ENCODE measurements at regions not wholly inside any gene's neighbourhood (a gene's known extent, or its start where the extent isn't known, plus 50 kb on each side); places are given as distances from the start of the nearest gene placed in this dataset.

DNA sequence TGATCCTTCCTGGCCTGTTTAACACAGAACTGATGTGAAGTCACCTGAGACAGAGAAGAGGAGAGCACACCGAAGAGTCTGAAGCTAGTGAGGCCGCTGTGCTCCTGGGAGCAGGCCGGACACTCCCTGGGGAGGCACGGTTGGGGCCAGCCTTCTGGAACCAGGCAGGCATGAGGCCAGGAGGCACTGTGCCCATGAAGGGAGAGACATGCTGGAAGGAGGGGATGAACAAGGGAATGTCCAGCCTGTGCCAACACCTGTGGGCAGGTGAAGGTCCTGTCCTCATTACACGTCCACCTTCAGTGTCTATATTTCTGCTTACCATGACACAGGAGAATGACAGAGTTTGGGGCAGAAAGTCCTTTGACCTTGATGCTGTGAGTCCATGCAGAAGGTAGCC, 183.8 kb upstream of the S1PR3 start:
- Histone ChIP-seq H3K27me3 (no peaks in the 10 kb centered on the region), H3K4me3 (no peak overlapping the region), H3K9me3 (no peaks in the 10 kb centered on the region), H3K36me3 (no peaks in the 10 kb centered on the region), H3K4me1 (ENCODE audit: insufficient read depth) (peaks cover 2% of the 10 kb centered on the region), H3K27ac (no peak overlapping the region)
- WGBS, 3 donors = 93 to 98% (median 95%) methylated on average over 5 of the region's 5 CpGs
- TF ChIP-seq POLR2A (IDR thresholded peaks at IDR 0.05) (no peak), EP300 (IDR thresholded peaks at IDR 0.05) (no peak)
- TF ChIP-seq, protein P1, sequence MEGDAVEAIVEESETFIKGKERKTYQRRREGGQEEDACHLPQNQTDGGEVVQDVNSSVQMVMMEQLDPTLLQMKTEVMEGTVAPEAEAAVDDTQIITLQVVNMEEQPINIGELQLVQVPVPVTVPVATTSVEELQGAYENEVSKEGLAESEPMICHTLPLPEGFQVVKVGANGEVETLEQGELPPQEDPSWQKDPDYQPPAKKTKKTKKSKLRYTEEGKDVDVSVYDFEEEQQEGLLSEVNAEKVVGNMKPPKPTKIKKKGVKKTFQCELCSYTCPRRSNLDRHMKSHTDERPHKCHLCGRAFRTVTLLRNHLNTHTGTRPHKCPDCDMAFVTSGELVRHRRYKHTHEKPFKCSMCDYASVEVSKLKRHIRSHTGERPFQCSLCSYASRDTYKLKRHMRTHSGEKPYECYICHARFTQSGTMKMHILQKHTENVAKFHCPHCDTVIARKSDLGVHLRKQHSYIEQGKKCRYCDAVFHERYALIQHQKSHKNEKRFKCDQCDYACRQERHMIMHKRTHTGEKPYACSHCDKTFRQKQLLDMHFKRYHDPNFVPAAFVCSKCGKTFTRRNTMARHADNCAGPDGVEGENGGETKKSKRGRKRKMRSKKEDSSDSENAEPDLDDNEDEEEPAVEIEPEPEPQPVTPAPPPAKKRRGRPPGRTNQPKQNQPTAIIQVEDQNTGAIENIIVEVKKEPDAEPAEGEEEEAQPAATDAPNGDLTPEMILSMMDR (IDR thresholded peaks at IDR 0.05) = no peak
- intact Hi-C loops (cut with DNase I) = no loop called here
- no peak for DNase-seq

DNA sequence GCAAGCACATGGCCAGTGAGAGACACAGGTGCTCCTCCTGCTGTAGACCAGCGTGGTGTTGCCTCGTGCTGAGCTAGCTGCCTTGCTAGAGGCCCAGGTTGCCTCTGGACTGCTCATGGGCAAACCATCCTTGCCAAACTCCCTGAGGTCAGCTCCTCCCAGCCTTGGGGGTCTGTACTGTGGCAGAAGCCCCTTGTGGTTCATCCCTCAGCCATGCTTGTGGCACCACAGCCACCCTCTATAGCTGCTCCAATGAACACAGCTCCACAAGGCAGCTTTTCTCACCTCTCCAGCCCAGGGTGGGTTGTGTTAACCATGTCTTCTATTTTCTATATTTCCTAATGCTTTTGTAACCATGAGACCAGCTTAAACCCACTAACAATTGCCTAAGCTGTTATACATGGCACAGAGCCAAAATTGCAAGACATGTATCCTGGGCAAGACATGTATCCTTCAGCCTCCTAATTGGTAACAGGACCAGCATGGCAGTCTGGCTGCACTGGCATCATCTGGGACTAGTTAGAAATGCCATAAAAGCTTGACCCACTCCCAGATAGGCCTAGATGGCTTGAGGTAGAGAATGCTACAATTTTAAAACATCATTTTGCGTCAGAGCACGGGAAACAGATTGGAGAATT, 183.1 kb upstream of the S1PR3 start:
- TF ChIP-seq EP300 (IDR thresholded peaks at IDR 0.05) (no peak), POLR2A (IDR thresholded peaks at IDR 0.05) (no peak)
- TF ChIP-seq, protein P1 (IDR thresholded peaks at IDR 0.05) = no peak
- no peaks in the 10 kb centered on the region for H3K9me3 ChIP-seq
- DNase-seq = no peak
- no peak overlapping the region for H3K4me3 ChIP-seq
- H3K27ac ChIP-seq = no peak overlapping the region
- H3K36me3 ChIP-seq = no peaks in the 10 kb centered on the region
- H3K27me3 ChIP-seq = no peaks in the 10 kb centered on the region
- H3K4me1 ChIP-seq (ENCODE audit: insufficient read depth) = peaks cover 2% of the 10 kb centered on the region
- intact Hi-C loops (cut with DNase I) = no loop called here
- WGBS, 3 donors = 96 to 99% (median 96%) methylated on average over 4 of the region's 4 CpGs

DNA sequence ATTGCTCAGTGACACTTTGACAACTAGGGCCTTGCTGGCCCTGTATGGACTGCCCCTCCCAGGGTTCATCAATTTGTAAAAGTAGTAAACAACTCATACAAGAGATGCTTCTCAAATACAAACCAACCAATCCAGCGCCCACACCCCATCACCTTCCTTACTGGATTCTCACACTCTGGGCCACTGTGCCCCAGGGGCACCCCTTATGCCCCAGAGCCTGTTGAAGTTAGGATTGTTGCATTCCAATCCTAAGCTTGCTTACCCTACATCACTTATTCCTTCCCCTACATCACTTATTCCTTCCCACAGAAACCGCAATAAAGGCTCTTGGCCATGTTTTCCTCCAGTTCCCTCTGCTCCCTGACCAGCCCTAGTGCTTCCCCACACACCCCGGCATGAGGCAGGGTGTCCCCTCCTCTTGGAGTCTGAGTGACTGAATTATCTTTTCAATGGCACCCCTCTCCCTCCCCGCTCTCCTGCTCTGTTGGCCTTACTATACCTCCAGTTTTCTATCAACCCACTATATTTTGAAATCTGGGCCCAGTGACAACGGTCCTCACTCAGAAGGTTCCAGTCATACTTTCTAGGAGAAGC, 182.4 kb upstream of the S1PR3 start:
- 90 to 95% (median 94%) methylated on average over 4 of the region's 5 CpGs for WGBS, 3 donors
- DNase-seq = no peak
- Histone ChIP-seq H3K27me3 (no peaks in the 10 kb centered on the region), H3K4me3 (no peak overlapping the region), H3K4me1 (ENCODE audit: insufficient read depth) (peaks cover 2% of the 10 kb centered on the region), H3K27ac (no peak overlapping the region), H3K36me3 (no peaks in the 10 kb centered on the region), H3K9me3 (no peaks in the 10 kb centered on the region)
- intact Hi-C loops (cut with DNase I) = no loop called here
- TF ChIP-seq, protein P1 (IDR thresholded peaks at IDR 0.05) = no peak
- no peak for TF ChIP-seq POLR2A (IDR thresholded peaks at IDR 0.05)
- no peak for TF ChIP-seq EP300 (IDR thresholded peaks at IDR 0.05)

DNA sequence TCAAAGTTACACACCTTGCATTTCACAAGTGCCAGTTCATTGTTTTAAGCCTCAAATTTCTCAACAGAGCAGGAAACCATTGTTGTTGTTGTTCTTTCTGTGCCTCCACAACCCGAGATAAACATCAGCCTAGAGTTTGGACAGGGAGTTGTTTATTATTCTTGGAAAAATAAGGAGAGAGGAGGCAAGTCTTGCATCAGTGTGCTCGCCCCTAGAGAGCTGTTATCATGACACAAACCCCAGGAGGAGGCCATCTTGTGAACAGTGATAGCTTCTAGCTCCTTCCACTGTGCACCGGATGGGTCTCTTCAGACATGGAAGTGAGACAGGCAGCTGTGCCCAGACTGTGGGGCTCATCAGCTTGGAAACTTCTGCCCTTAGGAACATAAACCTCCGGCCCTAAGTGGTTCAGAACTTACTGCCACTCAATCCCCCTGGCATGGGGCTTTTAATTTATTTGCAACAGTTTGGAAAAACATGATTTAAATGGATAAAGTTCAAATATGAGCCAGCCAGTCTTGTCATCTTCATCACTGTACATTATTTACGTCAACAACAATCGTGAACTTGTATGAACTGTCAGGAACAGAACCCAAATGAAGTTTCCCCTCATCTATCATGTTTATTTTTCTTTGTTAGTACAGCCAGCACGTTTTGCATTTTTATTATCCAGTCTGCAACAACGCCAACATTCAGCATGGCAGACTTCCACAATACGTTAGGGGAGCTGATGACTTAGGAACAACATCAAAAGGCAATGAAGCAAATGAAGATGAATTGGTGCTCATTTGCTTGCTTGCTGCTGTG, 181.7 kb upstream of the S1PR3 start:
- Histone ChIP-seq H3K4me3 (no peak overlapping the region), H3K27me3 (no peaks in the 10 kb centered on the region), H3K4me1 (ENCODE audit: insufficient read depth) (peaks cover 2% of the 10 kb centered on the region), H3K27ac (no peak overlapping the region), H3K36me3 (no peaks in the 10 kb centered on the region), H3K9me3 (no peaks in the 10 kb centered on the region)
- intact Hi-C loops (cut with DNase I) = no loop called here
- TF ChIP-seq, protein P1 (IDR thresholded peaks at IDR 0.05) = no peak
- TF ChIP-seq POLR2A (IDR thresholded peaks at IDR 0.05) = no peak
- no peak for TF ChIP-seq EP300 (IDR thresholded peaks at IDR 0.05)
- no peak for DNase-seq
- WGBS, 3 donors = 41 to 51% (median 50%) methylated on average over 9 of the region's 9 CpGs

Measured in ovary (tissue), 7 donors.